Lung (tissue), 11 donors: ENCODE measurements at regions not wholly inside any gene's neighbourhood (a gene's known extent, or its start where the extent isn't known, plus 50 kb on each side); places are given as distances from the start of the nearest gene placed in this dataset.

Experiments
- ATAC-seq: fragments of 200-7000 bp; cut with Tn5 transposase; one replicate; pipeline ENCODE4 v1.9.1; 2020; ENCODE audit warnings: moderate number of reproducible peaks; ENCODE audit not compliant: insufficient read depth, low FRiP score
- DNase-seq, 3 donors: peaks; one replicate each; pipeline ENCODE4 v3.0.0-alpha.2; 2013 to 2017
- H3K27ac ChIP-seq, 2 donors: one replicate each; pipeline ENCODE4 v1.5.1; 2013; ENCODE audit warnings: mild to moderate bottlenecking in 2 of 2, moderate library complexity in 2 of 2, control low read depth in 1 of 2, inconsistent platforms in 1 of 2, low read depth in 1 of 2, low read length in 1 of 2
- H3K27me3 ChIP-seq, 3 donors: one replicate each; pipeline ENCODE4 v1.5.1; 2013; ENCODE audit warnings: low read length in 2 of 3; ENCODE audit not compliant: control insufficient read depth in 3 of 3, insufficient read depth in 3 of 3
- H3K36me3 ChIP-seq, 4 donors: one replicate each; pipeline ENCODE4 v1.5.1; 2013; ENCODE audit warnings: low read length in 4 of 4, mild to moderate bottlenecking in 1 of 4, moderate library complexity in 1 of 4; ENCODE audit not compliant: control insufficient read depth in 4 of 4, insufficient read depth in 4 of 4
- H3K4me1 ChIP-seq, 5 donors: one replicate each; pipeline ENCODE4 v1.5.1; 2013; ENCODE audit warnings: low read length in 5 of 5, mild to moderate bottlenecking in 2 of 5, moderate library complexity in 1 of 5; ENCODE audit not compliant: control insufficient read depth in 5 of 5, insufficient read depth in 5 of 5
- H3K4me3 ChIP-seq: one replicate; pipeline ENCODE4 v1.5.1; 2013; ENCODE audit warnings: mild to moderate bottlenecking, control low read depth, moderate library complexity
- H3K9ac ChIP-seq, 2 donors: one replicate each; pipeline ENCODE4 v1.5.1; 2013; ENCODE audit warnings: low read length in 2 of 2, control low read depth in 1 of 2; ENCODE audit not compliant: insufficient read depth in 1 of 2
- H3K9me3 ChIP-seq, 4 donors: one replicate each; pipeline ENCODE4 v1.5.1; 2013; ENCODE audit warnings: low read length in 3 of 4, mild to moderate bottlenecking in 1 of 4, moderate library complexity in 1 of 4; ENCODE audit not compliant: control insufficient read depth in 4 of 4, insufficient read depth in 3 of 4
- WGBS, 2 donors: extraction: QIAGEN DNeasy Blood & Tissue Kit; methylation state at CpG; one replicate each; pipeline ENCODE4 v1.1.7; 2013; 5-methylcytosine and 5-hydroxymethylcytosine counted together
- TF ChIP-seq, protein P1 (sequence below): IDR thresholded peaks from 2 replicates; pipeline ENCODE4 v1.5.1; 2012; ENCODE audit warnings: mild to moderate bottlenecking; ENCODE audit errors: control extremely low read depth, extremely low read depth
- donor health status: control.
- donor health status: control.
- donor health status: Bipolar disorder and iron deficiency.
- donor health status: healthy.
- donor health status: DM: yes; HTN: yes; CAD: no.

DNA sequence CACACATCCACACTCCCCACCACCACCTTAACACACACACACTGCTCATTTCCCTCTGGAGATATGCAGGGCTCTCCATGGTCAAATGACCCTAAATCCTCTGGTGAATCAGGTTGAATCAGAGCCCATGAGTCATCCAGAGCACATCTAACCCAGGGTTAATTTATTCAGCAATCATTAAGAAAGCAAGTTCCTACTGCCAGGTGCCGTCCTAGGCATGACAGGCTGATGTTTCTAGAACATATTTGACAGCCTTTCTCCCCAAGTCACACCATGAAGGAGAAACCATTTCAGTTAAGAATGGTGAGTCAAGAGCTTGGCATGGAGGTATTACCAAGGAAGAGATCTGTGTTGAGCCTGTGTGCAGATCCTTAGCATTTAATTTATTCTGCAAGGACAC lies 194.3 kb upstream of the CAMK1G start:
- Histone ChIP-seq H3K9me3 (no peaks in the 10 kb centered on the region), H3K4me1 (peaks cover 0 to 3% (median 0%) of the 10 kb centered on the region in 5 donors), H3K27me3 (no peaks in the 10 kb centered on the region), H3K4me3 (no peak overlapping the region), H3K36me3 (no peaks in the 10 kb centered on the region), H3K9ac (no peak overlapping the region), H3K27ac (no peak overlapping the region)
- WGBS, 2 donors = 70 to 87% methylated on average over 1 of the region's 1 CpG
- peak; percentile 38 for ATAC-seq
- TF ChIP-seq, protein P1, sequence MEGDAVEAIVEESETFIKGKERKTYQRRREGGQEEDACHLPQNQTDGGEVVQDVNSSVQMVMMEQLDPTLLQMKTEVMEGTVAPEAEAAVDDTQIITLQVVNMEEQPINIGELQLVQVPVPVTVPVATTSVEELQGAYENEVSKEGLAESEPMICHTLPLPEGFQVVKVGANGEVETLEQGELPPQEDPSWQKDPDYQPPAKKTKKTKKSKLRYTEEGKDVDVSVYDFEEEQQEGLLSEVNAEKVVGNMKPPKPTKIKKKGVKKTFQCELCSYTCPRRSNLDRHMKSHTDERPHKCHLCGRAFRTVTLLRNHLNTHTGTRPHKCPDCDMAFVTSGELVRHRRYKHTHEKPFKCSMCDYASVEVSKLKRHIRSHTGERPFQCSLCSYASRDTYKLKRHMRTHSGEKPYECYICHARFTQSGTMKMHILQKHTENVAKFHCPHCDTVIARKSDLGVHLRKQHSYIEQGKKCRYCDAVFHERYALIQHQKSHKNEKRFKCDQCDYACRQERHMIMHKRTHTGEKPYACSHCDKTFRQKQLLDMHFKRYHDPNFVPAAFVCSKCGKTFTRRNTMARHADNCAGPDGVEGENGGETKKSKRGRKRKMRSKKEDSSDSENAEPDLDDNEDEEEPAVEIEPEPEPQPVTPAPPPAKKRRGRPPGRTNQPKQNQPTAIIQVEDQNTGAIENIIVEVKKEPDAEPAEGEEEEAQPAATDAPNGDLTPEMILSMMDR = no peak
- DNase-seq = no peak

DNA sequence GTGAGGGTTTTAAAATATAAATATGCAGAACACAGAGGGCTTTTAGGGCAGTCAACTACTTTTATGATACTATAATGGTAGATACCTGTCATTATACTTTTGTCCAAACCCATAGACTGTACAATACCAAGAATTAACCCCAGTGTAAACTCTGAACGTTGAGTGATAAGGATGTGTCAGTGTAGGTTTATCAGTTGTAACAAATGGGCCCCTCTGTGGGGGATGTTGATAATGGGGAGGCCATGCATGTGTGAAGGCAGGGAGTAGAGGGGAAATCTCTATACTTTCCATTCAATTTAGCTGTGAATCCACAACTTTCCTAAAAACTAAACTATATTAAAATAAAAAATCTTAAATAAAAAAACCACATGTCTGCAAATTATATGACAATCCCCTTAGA lies 193.5 kb upstream of the CAMK1G start:
- Histone ChIP-seq H3K9me3 (no peaks in the 10 kb centered on the region), H3K27me3 (no peaks in the 10 kb centered on the region), H3K4me3 (no peak overlapping the region), H3K36me3 (no peaks in the 10 kb centered on the region), H3K27ac (no peak overlapping the region), H3K4me1 (peaks cover 0 to 3% (median 0%) of the 10 kb centered on the region in 5 donors), H3K9ac (no peak overlapping the region)
- DNase-seq (no peak), ATAC-seq (no peak)
- 57 to 73% methylated on average over 1 of the region's 1 CpG for WGBS, 2 donors
- TF ChIP-seq, protein P1 = no peak

DNA sequence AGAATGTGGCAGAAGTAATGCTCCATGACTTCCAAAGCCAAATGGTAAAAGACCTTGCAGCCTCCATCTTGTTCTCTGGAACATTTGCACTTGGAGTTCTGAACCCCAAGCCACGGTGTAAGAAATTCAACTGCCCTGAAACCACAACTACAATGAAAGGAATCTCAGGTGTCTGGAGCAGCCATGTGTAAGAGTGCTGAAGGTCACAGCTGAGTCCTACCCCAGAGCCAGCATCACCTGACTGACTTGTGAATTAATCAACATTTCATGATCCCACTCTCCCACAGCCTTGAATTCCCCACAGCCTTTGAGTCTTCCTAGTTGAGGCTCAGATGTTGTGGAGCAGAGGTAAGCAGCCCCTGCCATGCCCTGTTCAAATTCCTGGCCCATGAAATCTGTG lies 192.8 kb upstream of the CAMK1G start:
- Histone ChIP-seq H3K36me3 (no peaks in the 10 kb centered on the region), H3K4me1 (peaks cover 0 to 3% (median 0%) of the 10 kb centered on the region in 5 donors), H3K27ac (no peak overlapping the region), H3K9ac (no peak overlapping the region), H3K27me3 (no peaks in the 10 kb centered on the region), H3K4me3 (no peak overlapping the region), H3K9me3 (no peaks in the 10 kb centered on the region)
- TF ChIP-seq, protein P1 = no peak
- 85 to 95% methylated on average over 1 of the region's 1 CpG for WGBS, 2 donors
- DNase-seq = no peak
- no peak for ATAC-seq

DNA sequence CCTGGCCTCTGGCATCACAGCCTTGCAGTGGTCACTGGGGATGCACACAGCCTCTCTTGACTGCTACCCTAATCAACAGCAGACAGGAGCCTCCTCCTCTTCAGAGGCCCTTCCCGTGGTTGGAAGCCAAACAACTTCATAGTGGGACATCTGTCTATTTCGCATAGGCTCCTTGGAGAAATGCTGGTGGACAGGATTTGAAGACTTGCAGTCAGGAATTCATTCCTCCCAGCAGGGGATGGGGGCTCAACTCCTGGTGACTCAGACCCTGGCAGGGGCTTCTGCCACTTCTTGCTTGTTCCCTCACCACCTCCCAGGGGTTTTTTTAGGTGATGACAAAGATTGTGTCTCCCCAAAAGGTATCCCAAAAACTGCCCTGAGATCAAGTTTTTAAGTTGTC lies 191.7 kb upstream of the CAMK1G start:
- Histone ChIP-seq H3K27me3 (no peaks in the 10 kb centered on the region), H3K9ac (no peak overlapping the region), H3K4me3 (no peak overlapping the region), H3K27ac (no peak overlapping the region), H3K9me3 (no peaks in the 10 kb centered on the region), H3K4me1 (peaks cover 0 to 3% (median 0%) of the 10 kb centered on the region in 5 donors), H3K36me3 (no peaks in the 10 kb centered on the region)
- TF ChIP-seq, protein P1 = no peak
- 71 to 74% methylated on average over 2 of the region's 2 CpGs for WGBS, 2 donors
- ATAC-seq (no peak), DNase-seq (no peak)
